PFSK-1 (cell line): ENCODE measurements at regions not wholly inside any gene's neighbourhood (a gene's known extent, or its start where the extent isn't known, plus 50 kb on each side); places are given as distances from the start of the nearest gene placed in this dataset.

Experiments
- FOXP2 ChIP-seq: optimal IDR thresholded peaks from 2 replicates; pipeline ENCODE3; 2011; ENCODE audit warnings: borderline replicate concordance, control low read depth, inconsistent platforms; ENCODE audit not compliant: insufficient read depth; ENCODE audit errors: extremely low read length, extremely low read depth
- POLR2AphosphoS5 ChIP-seq: IDR thresholded peaks from 2 replicates; pipeline ENCODE4 v1.6.1; 2012; ENCODE audit warnings: low read depth, mild to moderate bottlenecking, control low read depth, low read length, moderate library complexity
- REST ChIP-seq, 2 experiments: IDR thresholded peaks; 2 replicates each; pipeline versions ENCODE4 v1.6.1 to v1.8.0; 2011 to 2012; ENCODE audit warnings: low read depth in 2 of 2, low read length in 2 of 2, control low read depth in 1 of 2, inconsistent platforms in 1 of 2, mild to moderate bottlenecking in 1 of 2, moderate library complexity in 1 of 2; ENCODE audit not compliant: insufficient read depth in 1 of 2
- SIN3A ChIP-seq: IDR thresholded peaks from 2 replicates; pipeline ENCODE4 v1.6.1; 2012; ENCODE audit warnings: mild to moderate bottlenecking, low read length, moderate library complexity, borderline replicate concordance; ENCODE audit not compliant: insufficient read depth
- TAF1 ChIP-seq: IDR thresholded peaks from 2 replicates; pipeline ENCODE4 v1.6.1; 2012; ENCODE audit warnings: low read length, control low read depth, borderline replicate concordance; ENCODE audit not compliant: insufficient read depth

GRCh38 chr1:219085988-219086387 is 87.7 kb upstream of the LYPLAL1 start:
- no peak for TF ChIP-seq SIN3A
- TF ChIP-seq TAF1 = no peak
- TF ChIP-seq REST (IDR thresholded peaks at IDR 0.05; ENCODE audit: insufficient read depth in 1 of 2, low read depth in 2 of 2, low read length in 2 of 2) = no peak
- TF ChIP-seq POLR2AphosphoS5 = no peak
- no peak for TF ChIP-seq FOXP2

- TF ChIP-seq REST (IDR thresholded peaks at IDR 0.05; ENCODE audit: insufficient read depth in 1 of 2, low read depth in 2 of 2, low read length in 2 of 2) (no peak), FOXP2 (no peak), POLR2AphosphoS5 (no peak), SIN3A (no peak), TAF1 (no peak)
Observed at GRCh38 chr1:219086956-219087469, 86.7 kb upstream of the LYPLAL1 start.

- TF ChIP-seq TAF1 = no peak
- TF ChIP-seq SIN3A = no peak
- no peak for TF ChIP-seq POLR2AphosphoS5
- no peak for TF ChIP-seq REST (IDR thresholded peaks at IDR 0.05; ENCODE audit: insufficient read depth in 1 of 2, low read depth in 2 of 2, low read length in 2 of 2)
- TF ChIP-seq FOXP2 = no peak
Observed at GRCh38 chr1:219088778-219089557, 84.7 kb upstream of the LYPLAL1 start.

DNA sequence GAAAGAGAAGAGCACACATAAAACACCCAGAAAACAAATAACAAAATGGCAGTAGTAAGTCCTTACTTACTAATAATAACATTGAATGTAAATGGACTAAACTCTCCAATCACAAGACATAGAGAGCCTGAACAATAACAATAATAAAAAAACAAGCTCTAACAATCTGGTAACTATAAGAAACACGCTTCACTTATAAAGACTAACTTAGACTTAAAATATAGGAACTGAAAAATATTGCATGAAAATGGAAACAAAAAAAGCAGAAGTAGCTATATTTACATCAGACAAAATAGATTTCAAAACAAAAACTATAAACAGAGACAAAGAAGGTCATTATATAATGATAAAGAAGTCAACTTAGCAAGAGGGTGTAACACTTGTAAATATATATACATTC is 83.1 kb upstream of the LYPLAL1 start:
- TF ChIP-seq POLR2AphosphoS5 (no peak), REST (IDR thresholded peaks at IDR 0.05; ENCODE audit: insufficient read depth in 1 of 2, low read depth in 2 of 2, low read length in 2 of 2) (no peak), FOXP2 (no peak), SIN3A (no peak), TAF1 (no peak)

- TF ChIP-seq TAF1 (no peak), SIN3A (no peak), POLR2AphosphoS5 (no peak), FOXP2 (no peak), REST (IDR thresholded peaks at IDR 0.05; ENCODE audit: insufficient read depth in 1 of 2, low read depth in 2 of 2, low read length in 2 of 2) (no peak)
Observed at GRCh38 chr1:219092206-219092605, 81.5 kb upstream of the LYPLAL1 start.
